ENCODE measurements at regions not wholly inside any gene's neighbourhood (a gene's known extent, or its start where the extent isn't known, plus 50 kb on each side); places are given as distances from the start of the nearest gene placed in this dataset.
"Not testable (repeated sequence)": the region's sequence is repeated elsewhere in the genome, so short reads cannot be mapped to it uniquely, and the experiment has no call there.

- DNase-seq = no peak
These were observed 257.5 kb downstream of the HAPSTR1 start for GRCh38 chr16:9348912-9349311.

- DNase-seq = not testable (repeated sequence)
These were observed 258.0 kb downstream of the HAPSTR1 start for GRCh38 chr16:9349373-9349960.

- DNase-seq = not testable (repeated sequence)
These were observed 258.8 kb downstream of the HAPSTR1 start for GRCh38 chr16:9350119-9350799.

- DNase-seq = no peak
These were observed 260.0 kb downstream of the HAPSTR1 start for GRCh38 chr16:9351440-9351839.

- no peak for DNase-seq
These were observed 260.5 kb downstream of the HAPSTR1 start for GRCh38 chr16:9351841-9352434.

GRCh38 chr16:9357829-9358228, 266.4 kb downstream of the HAPSTR1 start:
- no peak for DNase-seq

GRCh38 chr16:9360075-9360474, 268.6 kb downstream of the HAPSTR1 start:
- no peak for DNase-seq

- DNase-seq = no peak
These were observed 270.6 kb downstream of the HAPSTR1 start for GRCh38 chr16:9362050-9362449.

- DNase-seq = no peak
These were observed 271.2 kb downstream of the HAPSTR1 start for GRCh38 chr16:9362604-9363003.

GRCh38 chr16:9363520-9363919, 272.1 kb downstream of the HAPSTR1 start:
- DNase-seq = no peak

- no peak for DNase-seq
These were observed 273.4 kb downstream of the HAPSTR1 start for GRCh38 chr16:9364721-9365369.

GRCh38 chr16:9365370-9365728, 273.9 kb downstream of the HAPSTR1 start:
- no peak for DNase-seq

- DNase-seq = no peak
These were observed 274.9 kb downstream of the HAPSTR1 start for GRCh38 chr16:9366048-9366969.

GRCh38 chr16:9370061-9370491, 278.6 kb downstream of the HAPSTR1 start:
- no peak for DNase-seq

GRCh38 chr16:9371713-9372448, 280.4 kb downstream of the HAPSTR1 start:
- no peak for DNase-seq

GRCh38 chr16:9372934-9373890, 281.8 kb downstream of the HAPSTR1 start:
- DNase-seq = no peak

GRCh38 chr16:9374061-9374460, 282.6 kb downstream of the HAPSTR1 start:
- DNase-seq = no peak

GRCh38 chr16:9378876-9379275, 287.4 kb downstream of the HAPSTR1 start:
- DNase-seq = peak; percentile 54

GRCh38 chr16:9380221-9380620, 288.8 kb downstream of the HAPSTR1 start:
- no peak for DNase-seq

GRCh38 chr16:9381399-9381798, 290.0 kb downstream of the HAPSTR1 start:
- no peak for DNase-seq

- no peak for DNase-seq
These were observed 290.5 kb downstream of the HAPSTR1 start for GRCh38 chr16:9381905-9382304.

Measured in inflammatory macrophage treated with lipopolysaccharide for 4 hours (primary cell).